ENCODE measurements at regions not wholly inside any gene's neighbourhood (a gene's known extent, or its start where the extent isn't known, plus 50 kb on each side); places are given as distances from the start of the nearest gene placed in this dataset.

DNA sequence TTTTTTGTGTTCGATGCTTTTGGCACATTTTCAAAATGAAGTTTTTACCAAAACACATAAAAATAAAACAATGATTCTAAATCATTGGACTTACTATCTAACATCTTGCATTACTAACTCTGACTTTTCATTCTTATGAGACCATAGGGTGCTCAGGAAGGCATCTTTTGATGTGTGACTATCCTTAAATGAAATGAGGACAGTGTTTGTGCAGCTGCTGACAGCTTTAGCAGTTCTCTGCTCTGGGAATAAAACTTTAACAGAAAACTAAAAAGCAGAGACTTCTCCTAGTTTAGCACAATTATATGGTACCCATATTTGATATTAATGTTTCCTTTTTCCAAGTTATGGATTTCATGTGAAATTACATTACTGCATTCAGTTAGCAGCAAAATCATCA, 471.6 kb downstream of the ARL4A start:
- Histone ChIP-seq H3K36me3 (ENCODE audit: control insufficient read depth in 1 of 2, insufficient read depth in 2 of 2, low read length in 1 of 2) (no peaks in the 10 kb centered on the region), H3K27ac (ENCODE audit: low read depth in 1 of 2, low read length in 2 of 2) (no peak overlapping the region), H3K27me3 (ENCODE audit: control insufficient read depth in 1 of 2, insufficient read depth in 2 of 2, low read length in 1 of 2) (no peaks in the 10 kb centered on the region), H3K4me3 (ENCODE audit: low read length in 2 of 2) (no peak overlapping the region), H3K4me1 (ENCODE audit: control insufficient read depth in 1 of 2, insufficient read depth in 2 of 2, low read length in 2 of 2) (no peaks in the 10 kb centered on the region), H3K9me3 (ENCODE audit: control insufficient read depth, low read length) (no peaks in the 10 kb centered on the region)
- no peak for DNase-seq
- ATAC-seq (ENCODE audit: low FRiP score): no peak
- WGBS, 2 donors: 84 to 85% methylated on average over 1 of the region's 1 CpG
- intact Hi-C loops (cut with DNase I): no loop called here

DNA sequence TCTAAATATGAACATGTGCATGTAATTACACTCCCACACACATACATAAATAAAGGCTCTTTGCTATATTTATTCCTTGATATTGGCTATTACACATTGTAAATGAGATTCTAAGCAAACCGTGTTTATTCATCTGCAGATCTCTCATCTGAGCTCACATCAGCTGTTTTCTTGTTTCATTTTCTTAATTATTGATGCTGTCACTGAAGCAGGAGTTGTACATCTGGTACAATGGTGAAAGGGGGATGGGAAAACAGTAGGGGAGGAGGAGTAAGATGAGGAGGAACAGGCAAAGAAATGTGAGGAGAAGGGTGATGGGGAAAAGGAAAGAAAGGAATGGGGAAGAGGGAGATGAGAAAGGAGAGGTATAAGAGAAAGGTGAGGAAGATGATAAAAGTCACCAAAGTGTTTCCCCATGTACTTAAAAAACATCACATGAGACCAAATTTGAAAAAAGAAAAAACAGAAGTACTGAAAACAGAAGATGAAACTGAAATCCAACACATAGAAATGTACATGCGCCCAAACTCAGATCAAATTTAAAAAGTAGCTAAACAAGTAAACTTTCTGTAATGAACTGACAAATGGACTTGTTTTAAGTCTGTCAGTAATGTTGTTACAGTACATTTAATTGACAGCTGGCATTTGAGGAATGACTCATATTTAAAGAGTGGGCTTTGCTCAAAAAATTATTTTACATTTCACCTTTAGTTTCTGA, 472.2 kb downstream of the ARL4A start:
- H3K4me3 ChIP-seq (ENCODE audit: low read length in 2 of 2): no peak overlapping the region
- H3K4me1 ChIP-seq (ENCODE audit: control insufficient read depth in 1 of 2, insufficient read depth in 2 of 2, low read length in 2 of 2): no peaks in the 10 kb centered on the region
- WGBS, 2 donors: 67 to 78% methylated on average over 2 of the region's 2 CpGs
- no peaks in the 10 kb centered on the region for H3K36me3 ChIP-seq (ENCODE audit: control insufficient read depth in 1 of 2, insufficient read depth in 2 of 2, low read length in 1 of 2)
- intact Hi-C loops (cut with DNase I): no loop called here
- no peak for ATAC-seq (ENCODE audit: low FRiP score)
- no peak overlapping the region for H3K27ac ChIP-seq (ENCODE audit: low read depth in 1 of 2, low read length in 2 of 2)
- no peaks in the 10 kb centered on the region for H3K9me3 ChIP-seq (ENCODE audit: control insufficient read depth, low read length)
- DNase-seq: no peak
- no peaks in the 10 kb centered on the region for H3K27me3 ChIP-seq (ENCODE audit: control insufficient read depth in 1 of 2, insufficient read depth in 2 of 2, low read length in 1 of 2)

DNA sequence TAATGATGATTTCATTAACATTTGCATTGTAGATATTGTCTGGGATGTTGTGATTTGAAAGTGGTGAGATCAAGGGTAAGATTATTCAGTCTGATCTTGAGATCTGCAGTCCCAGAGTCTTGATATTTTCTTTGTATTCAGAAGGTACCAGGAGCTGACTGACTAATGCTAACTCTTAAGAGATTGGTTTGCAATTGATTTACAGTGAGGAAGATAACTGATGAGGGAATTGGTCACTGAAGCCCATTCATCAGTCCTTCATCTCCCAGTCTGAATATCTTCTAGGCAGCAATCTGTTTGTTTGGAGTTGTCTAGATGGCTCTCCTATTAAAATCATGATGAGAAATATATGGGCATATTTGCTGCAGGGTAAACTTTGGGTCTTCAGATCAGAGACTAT, 473.7 kb downstream of the ARL4A start:
- H3K9me3 ChIP-seq (ENCODE audit: control insufficient read depth, low read length): no peaks in the 10 kb centered on the region
- DNase-seq (no peak), ATAC-seq (ENCODE audit: low FRiP score) (no peak)
- intact Hi-C loops (cut with DNase I): no loop called here
- no peaks in the 10 kb centered on the region for H3K36me3 ChIP-seq (ENCODE audit: control insufficient read depth in 1 of 2, insufficient read depth in 2 of 2, low read length in 1 of 2)
- H3K4me1 ChIP-seq (ENCODE audit: control insufficient read depth in 1 of 2, insufficient read depth in 2 of 2, low read length in 2 of 2): no peaks in the 10 kb centered on the region
- no peak overlapping the region for H3K27ac ChIP-seq (ENCODE audit: low read depth in 1 of 2, low read length in 2 of 2)
- no peaks in the 10 kb centered on the region for H3K27me3 ChIP-seq (ENCODE audit: control insufficient read depth in 1 of 2, insufficient read depth in 2 of 2, low read length in 1 of 2)
- no peak overlapping the region for H3K4me3 ChIP-seq (ENCODE audit: low read length in 2 of 2)

DNA sequence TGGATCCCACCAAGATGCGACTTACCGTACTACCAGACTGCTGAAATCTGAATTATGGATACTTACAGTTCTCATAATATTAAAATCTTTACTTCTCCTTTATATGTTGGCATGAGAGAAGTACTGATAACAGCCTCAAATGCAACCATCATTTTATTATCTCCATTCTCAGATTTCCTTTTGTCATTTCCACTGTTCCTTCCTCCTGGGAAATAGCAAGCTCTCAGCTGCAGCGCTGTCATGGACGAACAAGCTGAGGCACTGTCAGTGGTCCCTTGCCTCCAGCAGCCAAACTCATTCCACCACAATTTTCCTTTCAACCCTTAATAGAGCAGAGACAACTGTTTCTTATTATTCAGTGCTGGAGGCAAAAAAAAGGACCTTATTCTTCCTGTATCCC, 478.4 kb downstream of the ARL4A start:
- H3K9me3 ChIP-seq (ENCODE audit: control insufficient read depth, low read length): no peaks in the 10 kb centered on the region
- intact Hi-C loops (cut with DNase I): no loop called here
- H3K27ac ChIP-seq (ENCODE audit: low read depth in 1 of 2, low read length in 2 of 2): no peak overlapping the region
- H3K27me3 ChIP-seq (ENCODE audit: control insufficient read depth in 1 of 2, insufficient read depth in 2 of 2, low read length in 1 of 2): no peaks in the 10 kb centered on the region
- H3K4me3 ChIP-seq (ENCODE audit: low read length in 2 of 2): no peak overlapping the region
- ATAC-seq (ENCODE audit: low FRiP score) (no peak), DNase-seq (no peak)
- H3K4me1 ChIP-seq (ENCODE audit: control insufficient read depth in 1 of 2, insufficient read depth in 2 of 2, low read length in 2 of 2): no peaks in the 10 kb centered on the region
- no peaks in the 10 kb centered on the region for H3K36me3 ChIP-seq (ENCODE audit: control insufficient read depth in 1 of 2, insufficient read depth in 2 of 2, low read length in 1 of 2)
- 82 to 84% methylated on average over 4 of the region's 4 CpGs for WGBS, 2 donors

DNA sequence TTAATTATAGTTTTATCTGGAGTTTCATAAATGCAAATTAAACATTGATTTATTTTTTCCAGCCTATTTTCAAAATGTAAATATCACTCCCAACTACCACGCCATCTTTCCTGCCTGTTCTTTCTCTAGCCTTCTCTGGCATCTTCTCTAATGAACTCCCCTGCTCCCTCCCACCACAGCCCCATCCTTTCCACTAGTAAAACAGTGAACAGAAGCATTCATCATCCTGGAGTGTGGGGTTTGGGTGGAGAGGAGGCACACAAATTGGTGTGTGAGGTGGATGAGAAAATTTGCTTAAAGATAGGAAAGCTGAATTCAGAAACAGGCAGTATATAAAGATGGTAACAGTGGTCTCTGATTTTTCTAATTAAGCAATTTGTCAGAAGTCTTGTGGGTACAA, 479.4 kb downstream of the ARL4A start:
- WGBS, 2 donors: 73 to 82% methylated on average over 1 of the region's 1 CpG
- H3K27ac ChIP-seq (ENCODE audit: low read depth in 1 of 2, low read length in 2 of 2): no peak overlapping the region
- no peak for DNase-seq

DNA sequence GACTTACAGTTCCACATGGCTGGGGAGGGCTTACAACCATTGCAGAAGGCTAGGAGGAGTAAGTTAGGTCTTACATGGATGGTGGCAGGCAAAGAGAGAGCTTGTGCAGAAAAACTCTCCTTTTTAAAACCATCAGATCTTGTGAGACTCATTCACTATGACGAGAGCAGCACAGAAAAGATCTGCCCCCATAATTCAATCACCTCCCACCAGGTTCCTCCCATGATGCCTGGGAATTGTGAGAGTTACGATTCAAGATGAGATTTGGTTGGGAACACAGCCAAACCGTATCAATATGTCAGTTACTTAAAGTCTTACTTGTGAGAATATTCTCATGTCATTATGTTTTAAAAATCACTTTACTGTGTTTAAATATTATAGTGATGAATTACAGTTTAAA, 481.9 kb downstream of the ARL4A start:
- Histone ChIP-seq H3K4me3 (ENCODE audit: low read length in 2 of 2) (no peak overlapping the region), H3K27me3 (ENCODE audit: control insufficient read depth in 1 of 2, insufficient read depth in 2 of 2, low read length in 1 of 2) (no peaks in the 10 kb centered on the region), H3K27ac (ENCODE audit: low read depth in 1 of 2, low read length in 2 of 2) (no peak overlapping the region), H3K4me1 (ENCODE audit: control insufficient read depth in 1 of 2, insufficient read depth in 2 of 2, low read length in 2 of 2) (no peaks in the 10 kb centered on the region), H3K36me3 (ENCODE audit: control insufficient read depth in 1 of 2, insufficient read depth in 2 of 2, low read length in 1 of 2) (no peaks in the 10 kb centered on the region), H3K9me3 (ENCODE audit: control insufficient read depth, low read length) (no peaks in the 10 kb centered on the region)
- intact Hi-C loops (cut with DNase I): no loop called here
- DNase-seq: no peak
- 44 to 55% methylated on average over 3 of the region's 3 CpGs for WGBS, 2 donors
- no peak for ATAC-seq (ENCODE audit: low FRiP score)

More for the DNA sequence above, 479.4 kb downstream of the ARL4A start:
- no peaks in the 10 kb centered on the region for H3K36me3 ChIP-seq (ENCODE audit: control insufficient read depth in 1 of 2, insufficient read depth in 2 of 2, low read length in 1 of 2)
- H3K27me3 ChIP-seq (ENCODE audit: control insufficient read depth in 1 of 2, insufficient read depth in 2 of 2, low read length in 1 of 2): no peaks in the 10 kb centered on the region
- H3K4me1 ChIP-seq (ENCODE audit: control insufficient read depth in 1 of 2, insufficient read depth in 2 of 2, low read length in 2 of 2): no peaks in the 10 kb centered on the region
- no peaks in the 10 kb centered on the region for H3K9me3 ChIP-seq (ENCODE audit: control insufficient read depth, low read length)
- intact Hi-C loops (cut with DNase I): no loop called here
- H3K4me3 ChIP-seq (ENCODE audit: low read length in 2 of 2): no peak overlapping the region
- no peak for ATAC-seq (ENCODE audit: low FRiP score)

DNA sequence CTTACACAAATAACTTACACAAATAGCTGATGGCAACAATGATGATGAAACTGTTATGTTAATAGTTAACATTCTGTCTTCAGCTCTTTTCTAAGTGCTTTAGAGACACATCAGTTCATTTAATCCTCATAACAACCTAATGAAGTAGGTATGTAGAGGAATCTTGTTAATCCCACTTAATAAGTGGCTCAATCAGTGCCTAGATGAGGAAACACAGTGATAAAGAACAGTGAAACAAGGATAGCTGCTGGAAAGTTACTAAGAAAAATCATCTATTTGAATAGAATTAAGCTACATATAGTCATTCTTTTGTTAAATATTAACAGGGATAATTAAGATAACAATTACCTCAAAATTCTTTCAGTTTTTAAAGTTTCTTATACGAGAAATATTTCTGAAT, 487.6 kb downstream of the ARL4A start:
- intact Hi-C loops (cut with DNase I): no loop called here
- Histone ChIP-seq H3K4me1 (ENCODE audit: control insufficient read depth in 1 of 2, insufficient read depth in 2 of 2, low read length in 2 of 2) (no peaks in the 10 kb centered on the region), H3K9me3 (ENCODE audit: control insufficient read depth, low read length) (no peaks in the 10 kb centered on the region), H3K4me3 (ENCODE audit: low read length in 2 of 2) (no peak overlapping the region), H3K36me3 (ENCODE audit: control insufficient read depth in 1 of 2, insufficient read depth in 2 of 2, low read length in 1 of 2) (no peaks in the 10 kb centered on the region), H3K27ac (ENCODE audit: low read depth in 1 of 2, low read length in 2 of 2) (no peak overlapping the region), H3K27me3 (ENCODE audit: control insufficient read depth in 1 of 2, insufficient read depth in 2 of 2, low read length in 1 of 2) (no peaks in the 10 kb centered on the region)
- ATAC-seq (ENCODE audit: low FRiP score) (no peak), DNase-seq (no peak)
- 75 to 76% methylated on average over 1 of the region's 1 CpG for WGBS, 2 donors

DNA sequence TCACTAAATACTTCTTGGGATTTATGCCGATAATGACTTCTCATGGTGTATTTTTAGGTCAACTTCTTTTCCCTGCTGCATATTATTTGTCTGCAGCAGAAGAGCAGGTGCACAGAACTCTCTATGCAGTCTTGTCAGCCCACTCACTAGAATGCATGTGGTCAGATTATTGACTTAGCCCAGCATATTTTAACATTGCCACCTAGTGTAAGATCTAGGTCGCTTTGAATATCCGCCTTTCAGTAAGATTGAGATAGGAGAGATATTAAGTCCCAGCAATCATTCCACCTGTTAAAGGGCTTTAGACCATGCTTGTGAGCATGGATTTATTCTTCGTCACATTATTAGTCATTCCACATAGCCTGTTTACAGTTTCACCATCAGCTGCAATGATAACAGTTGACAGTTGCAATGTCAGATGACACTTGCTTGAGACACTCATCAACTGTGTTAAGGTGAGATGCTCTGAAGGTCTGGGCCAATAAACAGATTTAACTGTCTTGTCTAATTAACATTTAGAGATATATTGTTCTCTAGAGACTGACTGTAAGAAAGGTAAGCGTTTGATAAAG, 491.7 kb downstream of the ARL4A start:
- no peaks in the 10 kb centered on the region for H3K4me1 ChIP-seq (ENCODE audit: control insufficient read depth in 1 of 2, insufficient read depth in 2 of 2, low read length in 2 of 2)
- intact Hi-C loops (cut with DNase I): no loop called here
- no peak overlapping the region for H3K4me3 ChIP-seq (ENCODE audit: low read length in 2 of 2)
- WGBS, 2 donors: 74 to 76% methylated on average over 5 of the region's 5 CpGs
- ATAC-seq (ENCODE audit: low FRiP score): no peak
- no peaks in the 10 kb centered on the region for H3K9me3 ChIP-seq (ENCODE audit: control insufficient read depth, low read length)
- DNase-seq: no peak
- no peaks in the 10 kb centered on the region for H3K36me3 ChIP-seq (ENCODE audit: control insufficient read depth in 1 of 2, insufficient read depth in 2 of 2, low read length in 1 of 2)
- H3K27me3 ChIP-seq (ENCODE audit: control insufficient read depth in 1 of 2, insufficient read depth in 2 of 2, low read length in 1 of 2): no peaks in the 10 kb centered on the region
- H3K27ac ChIP-seq (ENCODE audit: low read depth in 1 of 2, low read length in 2 of 2): no peak overlapping the region

DNA sequence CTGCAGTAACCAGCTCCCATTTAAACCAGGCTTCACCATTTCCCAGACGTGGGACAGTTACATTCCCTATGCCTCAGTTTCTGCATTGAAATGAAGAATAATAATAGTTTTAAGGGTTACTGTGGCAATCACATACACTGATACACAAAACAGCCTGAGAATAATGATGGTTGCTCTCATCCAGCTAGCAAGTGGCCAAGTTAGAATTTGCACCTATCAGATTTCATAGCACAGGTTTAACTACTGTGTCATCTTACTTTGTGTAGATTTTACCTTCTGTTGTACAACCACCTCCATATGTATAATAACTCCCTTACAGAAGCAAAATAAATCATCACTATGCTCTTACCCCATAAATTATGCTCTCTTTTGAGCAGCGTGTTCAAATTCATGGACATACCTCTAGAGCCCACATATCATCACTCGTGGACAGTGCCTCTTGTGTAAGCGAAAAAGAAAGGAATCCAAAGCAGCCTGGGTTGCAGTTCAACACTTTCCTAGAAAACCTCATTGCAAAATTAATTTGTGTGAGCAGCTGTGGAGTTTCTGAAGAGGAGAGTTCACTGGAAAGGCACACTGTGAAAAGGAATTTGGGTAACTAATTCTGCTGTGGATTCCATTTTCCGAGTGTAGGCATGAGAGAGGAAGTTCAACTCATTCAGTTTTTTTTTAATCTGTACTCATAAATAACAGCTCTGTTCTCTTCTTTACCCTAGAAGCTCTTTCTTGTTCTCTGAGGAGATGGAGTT, 492.5 kb downstream of the ARL4A start:
- Histone ChIP-seq H3K4me3 (ENCODE audit: low read length in 2 of 2) (no peak overlapping the region), H3K36me3 (ENCODE audit: control insufficient read depth in 1 of 2, insufficient read depth in 2 of 2, low read length in 1 of 2) (no peaks in the 10 kb centered on the region), H3K27me3 (ENCODE audit: control insufficient read depth in 1 of 2, insufficient read depth in 2 of 2, low read length in 1 of 2) (no peaks in the 10 kb centered on the region), H3K9me3 (ENCODE audit: control insufficient read depth, low read length) (no peaks in the 10 kb centered on the region), H3K4me1 (ENCODE audit: control insufficient read depth in 1 of 2, insufficient read depth in 2 of 2, low read length in 2 of 2) (no peaks in the 10 kb centered on the region), H3K27ac (ENCODE audit: low read depth in 1 of 2, low read length in 2 of 2) (no peak overlapping the region)
- no peak for ATAC-seq (ENCODE audit: low FRiP score)
- 37 to 51% methylated on average over 5 of the region's 5 CpGs for WGBS, 2 donors
- no peak for DNase-seq
- intact Hi-C loops (cut with DNase I): no loop called here
